GM23338 (cell line): ENCODE measurements at regions not wholly inside any gene's neighbourhood (a gene's known extent, or its start where the extent isn't known, plus 50 kb on each side); places are given as distances from the start of the nearest gene placed in this dataset.

Experiments
- ATAC-seq: fragments of 200-7000 bp; cut with Tn5 transposase; 3 replicates; pipeline ENCODE4 v1.9.1; 2020
- DNase-seq: peaks from one replicate; pipeline ENCODE4 v3.0.0-alpha.2; 2015; ENCODE audit warnings: low spot score
- H2AFZ ChIP-seq: fragments of 200-600 bp; sonication (generic); 2 replicates; pipeline ENCODE4 v1.8.0; 2016; ENCODE audit warnings: antibody characterized with exemption, mild to moderate bottlenecking, moderate library complexity
- H3F3A ChIP-seq: fragments of 200-600 bp; sonication (generic); replicated peaks from 2 replicates; pipeline ENCODE4 v1.8.0; 2017; ENCODE audit warnings: antibody characterized with exemption, mixed run types, low read depth
- H3K27ac ChIP-seq: fragments of 200-600 bp; sonication (generic); 2 replicates; pipeline ENCODE4 v1.6.1; 2016; ENCODE audit warnings: low read depth
- H3K27me3 ChIP-seq: fragments of 200-600 bp; sonication (generic); 2 replicates; pipeline ENCODE4 v1.8.0; 2016; ENCODE audit warnings: mild to moderate bottlenecking, mixed run types, moderate library complexity; ENCODE audit not compliant: insufficient read depth
- H3K36me3 ChIP-seq: fragments of 200-600 bp; sonication (generic); 2 replicates; pipeline ENCODE4 v1.8.0; 2016; ENCODE audit warnings: mild to moderate bottlenecking; ENCODE audit not compliant: insufficient read depth
- H3K4me1 ChIP-seq: fragments of 200-600 bp; sonication (generic); 2 replicates; pipeline ENCODE4 v1.8.0; 2016; ENCODE audit warnings: mild to moderate bottlenecking, moderate library complexity; ENCODE audit not compliant: insufficient read depth
- H3K4me2 ChIP-seq: fragments of 200-600 bp; sonication (generic); 2 replicates; pipeline ENCODE4 v1.7.1; 2017; ENCODE audit warnings: mixed run types
- H3K4me3 ChIP-seq: fragments of 200-600 bp; sonication (generic); 2 replicates; pipeline ENCODE4 v1.6.1; 2016; ENCODE audit warnings: mixed run types
- H3K79me2 ChIP-seq: fragments of 200-600 bp; sonication (generic); replicated peaks from 2 replicates; pipeline ENCODE4 v1.8.0; 2017; ENCODE audit warnings: mild to moderate bottlenecking; ENCODE audit not compliant: insufficient read depth
- H3K9me2 ChIP-seq: fragments of 200-600 bp; sonication (generic); 2 replicates; pipeline ENCODE4 v1.8.0; 2017; ENCODE audit not compliant: insufficient read depth
- H4K20me1 ChIP-seq: fragments of 200-600 bp; sonication (generic); replicated peaks from 2 replicates; pipeline ENCODE4 v1.8.0; 2017; ENCODE audit warnings: mild to moderate bottlenecking; ENCODE audit not compliant: insufficient read depth
- H3K27ac Mint-ChIP-seq: 2 replicates; pipeline ENCODE4 v1.8.0; 2020; ENCODE audit warnings: inconsistent platforms, mild to moderate bottlenecking, moderate library complexity, mixed read lengths
- H3K27me3 Mint-ChIP-seq: 3 replicates; pipeline ENCODE4 v1.8.0; 2022; ENCODE audit warnings: low read depth, mild to moderate bottlenecking, moderate library complexity, mixed read lengths, inconsistent platforms; ENCODE audit not compliant: insufficient read depth, poor library complexity
- H3K36me3 Mint-ChIP-seq: 3 replicates; pipeline ENCODE4 v1.8.0; 2021; ENCODE audit warnings: low read depth, mild to moderate bottlenecking, inconsistent platforms, moderate library complexity, mixed read lengths
- H3K4me1 Mint-ChIP-seq: 3 replicates; pipeline ENCODE4 v1.8.0; 2020; ENCODE audit warnings: mild to moderate bottlenecking, inconsistent platforms, mixed read lengths
- H3K4me3 Mint-ChIP-seq: 3 replicates; pipeline ENCODE4 v1.8.0; 2021; ENCODE audit warnings: moderate library complexity, mild to moderate bottlenecking, inconsistent platforms, mixed read lengths
- H3K9me3 Mint-ChIP-seq: 3 replicates; pipeline ENCODE4 v1.8.0; 2020; ENCODE audit warnings: moderate library complexity, mild to moderate bottlenecking, inconsistent platforms, mixed read lengths
- CREB1 ChIP-seq: fragments of 250-450 bp; sonication (Bioruptor Pico); IDR thresholded peaks from 2 replicates; pipeline ENCODE4 v1.5.0; 2020; ENCODE audit warnings: low read depth, mild to moderate bottlenecking, moderate library complexity
- CTCF ChIP-seq, 2 experiments: fragments of 200-600 bp in 1 of 2; sonication (generic) in 1 of 2; conservative IDR thresholded peaks; 2 replicates each; pipeline versions ENCODE4 v1.5.1 to v1.6.1; 2016 to 2017; ENCODE audit warnings: antibody characterized with exemption in 2 of 2, low read depth in 2 of 2, mild to moderate bottlenecking in 2 of 2, moderate library complexity in 1 of 2
- EZH2phosphoT487 ChIP-seq: fragments of 200-600 bp; sonication (generic); IDR thresholded peaks from one replicate; pipeline ENCODE4 v1.8.1; 2018; ENCODE audit warnings: antibody characterized with exemption; ENCODE audit not compliant: unreplicated experiment
- ZNF114 ChIP-seq: fragments of 250-450 bp; sonication (Bioruptor Pico); IDR thresholded peaks from 2 replicates; pipeline ENCODE4 v1.5.0; 2020; ENCODE audit warnings: mild to moderate bottlenecking, moderate library complexity
- ZNF462 ChIP-seq: fragments of 250-450 bp; sonication (Bioruptor Pico); IDR thresholded peaks from 2 replicates; pipeline ENCODE4 v1.5.0; 2020; ENCODE audit warnings: mild to moderate bottlenecking, moderate library complexity
- TF ChIP-seq, protein P1 (sequence below): IDR thresholded peaks from 2 replicates; pipeline ENCODE4 v1.6.1; 2016; ENCODE audit warnings: antibody characterized with exemption

GRCh38 chrX:128106630-128107029 is 54.4 kb upstream of the ACTRT1 start:
- Mint-ChIP-seq H3K36me3 (no peaks in the 10 kb centered on the region), H3K27ac (no peak overlapping the region), H3K4me1 (no peaks in the 10 kb centered on the region), H3K4me3 (no peak overlapping the region), H3K9me3 (no peaks in the 10 kb centered on the region; the same call in 2 of the 3 replicates), H3K27me3 (no peaks in the 10 kb centered on the region)
- Histone ChIP-seq H3K4me2 (no peak overlapping the region), H2AFZ (no peak overlapping the region), H3K9me2 (no peaks in the 10 kb centered on the region), H3K36me3 (no peaks in the 10 kb centered on the region), H3F3A (no peaks in the 10 kb centered on the region), H4K20me1 (no peaks in the 10 kb centered on the region), H3K27ac (no peak overlapping the region), H3K4me3 (no peak overlapping the region), H3K27me3 (no peaks in the 10 kb centered on the region), H3K79me2 (no peaks in the 10 kb centered on the region), H3K4me1 (no peaks in the 10 kb centered on the region)
- TF ChIP-seq, protein P1, sequence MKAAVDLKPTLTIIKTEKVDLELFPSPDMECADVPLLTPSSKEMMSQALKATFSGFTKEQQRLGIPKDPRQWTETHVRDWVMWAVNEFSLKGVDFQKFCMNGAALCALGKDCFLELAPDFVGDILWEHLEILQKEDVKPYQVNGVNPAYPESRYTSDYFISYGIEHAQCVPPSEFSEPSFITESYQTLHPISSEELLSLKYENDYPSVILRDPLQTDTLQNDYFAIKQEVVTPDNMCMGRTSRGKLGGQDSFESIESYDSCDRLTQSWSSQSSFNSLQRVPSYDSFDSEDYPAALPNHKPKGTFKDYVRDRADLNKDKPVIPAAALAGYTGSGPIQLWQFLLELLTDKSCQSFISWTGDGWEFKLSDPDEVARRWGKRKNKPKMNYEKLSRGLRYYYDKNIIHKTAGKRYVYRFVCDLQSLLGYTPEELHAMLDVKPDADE = no peak
- no peak for TF ChIP-seq EZH2phosphoT487
- TF ChIP-seq CTCF (conservative IDR thresholded peaks at IDR 0.05; ENCODE audit: low read depth in 2 of 2) = peak; percentile 55 to 71
- no peak for TF ChIP-seq CREB1 (CRISPR knock-in tag)
- no peak for TF ChIP-seq ZNF462 (CRISPR knock-in tag)
- no peak for TF ChIP-seq ZNF114 (CRISPR knock-in tag)
- DNase-seq = peak; percentile 50
- ATAC-seq = peak; percentile 87
